H1 (cell line): ENCODE measurements at regions not wholly inside any gene's neighbourhood (a gene's known extent, or its start where the extent isn't known, plus 50 kb on each side); places are given as distances from the start of the nearest gene placed in this dataset.

Source experiments
- CTCF ChIA-PET: fragments of 300-600 bp; sonication (Branson Sonifier 250); formaldehyde crosslinking; loops from one replicate; lab custom pipeline; 2021; ENCODE audit not compliant: partially characterized antibody; lab: Charles Lee
- POLR2A ChIA-PET: fragments of 300-600 bp; sonication (Branson Sonifier 250); formaldehyde crosslinking; loops from one replicate; lab custom pipeline; 2021; ENCODE audit warnings: inconsistent platforms; ENCODE audit not compliant: partially characterized antibody; lab: Charles Lee
- DNase-seq, 2 experiments: peaks; one replicate each; pipeline versions ENCODE4 v3.0.0 to v3.0.0-alpha.2; 2010 to 2022; ENCODE audit warnings: low spot score in 2 of 2, low read depth in 1 of 2, mixed read lengths in 1 of 2
- FAIRE-seq: peaks from 2 replicates; lab custom pipeline; 2011; peaks lifted over from hg19 to GRCh38; lab: Jason Lieb, UNC
- H2AFZ ChIP-seq: 2 replicates; pipeline ENCODE4 v1.8.1; 2012; ENCODE audit warnings: low read length, inconsistent platforms
- H2AK5ac ChIP-seq: 2 replicates; pipeline ENCODE4 v1.6.1; 2013; ENCODE audit warnings: low read depth, low read length
- H2BK120ac ChIP-seq: replicated peaks from 2 replicates; pipeline ENCODE3; 2013; ENCODE audit warnings: low read depth, low read length, inconsistent platforms
- H2BK12ac ChIP-seq: 2 replicates; pipeline ENCODE4 v1.6.1; 2013; ENCODE audit warnings: low read depth, low read length
- H2BK15ac ChIP-seq: 2 replicates; pipeline ENCODE4 v1.6.1; 2013; ENCODE audit warnings: low read length
- H2BK20ac ChIP-seq: 2 replicates; pipeline ENCODE4 v1.6.1; 2013; ENCODE audit warnings: low read length
- H2BK5ac ChIP-seq: 2 replicates; pipeline ENCODE4 v1.6.1; 2013; ENCODE audit warnings: low read depth, low read length
- H3K14ac ChIP-seq: 2 replicates; pipeline ENCODE4 v1.6.1; 2013; ENCODE audit warnings: inconsistent platforms; ENCODE audit not compliant: insufficient read length
- H3K18ac ChIP-seq: 2 replicates; pipeline ENCODE4 v1.6.1; 2013; ENCODE audit warnings: low read length; ENCODE audit errors: extremely low read depth
- H3K23ac ChIP-seq: 2 replicates; pipeline ENCODE4 v1.6.1; 2013; ENCODE audit warnings: inconsistent platforms; ENCODE audit not compliant: insufficient read length
- H3K23me2 ChIP-seq: 2 replicates; pipeline ENCODE4 v1.6.1; 2013; ENCODE audit warnings: low read depth, low read length
- H3K27ac ChIP-seq: 2 replicates; pipeline ENCODE4 v1.6.1; 2011; ENCODE audit warnings: low read depth, low read length, inconsistent platforms
- H3K27me3 ChIP-seq, 4 experiments: replicated peaks in 1 of 4; 1 replicate in 1 of 4; 2 replicates in 3 of 4; pipeline versions ENCODE4 v1.6.1 to v1.8.1; 2011 to 2013; ENCODE audit warnings: low read length in 3 of 4, mild to moderate bottlenecking in 3 of 4, inconsistent platforms in 2 of 4, mixed read lengths in 2 of 4, moderate library complexity in 1 of 4; ENCODE audit not compliant: control insufficient read depth in 3 of 4, insufficient read depth in 3 of 4; ENCODE audit errors: extremely low read depth in 1 of 4
- H3K36me3 ChIP-seq, 4 experiments: 2 replicates each; pipeline versions ENCODE4 v1.6.1 to v1.8.1; 2011 to 2013; ENCODE audit warnings: mild to moderate bottlenecking in 4 of 4, low read length in 3 of 4, moderate library complexity in 2 of 4, control low read depth in 1 of 4, inconsistent platforms in 1 of 4; ENCODE audit not compliant: insufficient read depth in 4 of 4, control insufficient read depth in 2 of 4
- H3K4ac ChIP-seq: replicated peaks from 2 replicates; pipeline ENCODE3; 2013; ENCODE audit warnings: low read length, low read depth, mixed read lengths, inconsistent platforms; ENCODE audit not compliant: insufficient read length
- H3K4me1 ChIP-seq, 4 experiments: replicated peaks in 1 of 4; 1 replicate in 1 of 4; 2 replicates in 3 of 4; pipeline versions ENCODE4 v1.6.1 to v1.8.1; 2011 to 2013; ENCODE audit warnings: low read length in 3 of 4, inconsistent platforms in 2 of 4, mixed read lengths in 1 of 4; ENCODE audit not compliant: insufficient read depth in 4 of 4, control insufficient read depth in 3 of 4
- H3K4me2 ChIP-seq, 2 experiments: 2 replicates each; pipeline versions ENCODE4 v1.6.1 to v1.8.1; 2011 to 2013; ENCODE audit warnings: low read depth in 2 of 2, low read length in 2 of 2, control low read depth in 1 of 2, inconsistent platforms in 1 of 2, mild to moderate bottlenecking in 1 of 2; ENCODE audit not compliant: insufficient read depth in 1 of 2
- H3K4me3 ChIP-seq, 4 experiments: fragments of 200-600, 300-600 bp in 1 of 4; sonication (generic), shearing (Covaris generic), sonication (Bioruptor Twin) in 1 of 4; 2 replicates each; pipeline versions ENCODE4 v1.5.1 to v1.8.1; 2011 to 2016; ENCODE audit warnings: low read length in 4 of 4, low read depth in 3 of 4, control low read depth in 2 of 4, inconsistent platforms in 2 of 4, mild to moderate bottlenecking in 2 of 4, mixed read lengths in 1 of 4, moderate library complexity in 1 of 4; ENCODE audit not compliant: insufficient read depth in 2 of 4; ENCODE audit errors: extremely low read depth in 1 of 4
- H3K56ac ChIP-seq: replicated peaks from 2 replicates; pipeline ENCODE3; 2013; ENCODE audit warnings: low read depth, mild to moderate bottlenecking, mixed read lengths, low read length, inconsistent platforms; ENCODE audit not compliant: insufficient read length
- H3K79me1 ChIP-seq: 2 replicates; pipeline ENCODE4 v1.6.1; 2013; ENCODE audit warnings: low read depth, low read length, control low read depth
- H3K79me2 ChIP-seq, 2 experiments: 2 replicates each; pipeline versions ENCODE4 v1.6.1 to v1.8.1; 2012 to 2013; ENCODE audit warnings: low read length in 2 of 2, mild to moderate bottlenecking in 2 of 2, inconsistent platforms in 1 of 2; ENCODE audit not compliant: insufficient read depth in 2 of 2, control insufficient read depth in 1 of 2
- H3K9ac ChIP-seq, 4 experiments: replicated peaks in 1 of 4; 1 replicate in 1 of 4; 2 replicates in 3 of 4; pipeline versions ENCODE4 v1.6.1 to v1.8.1; 2011 to 2013; ENCODE audit warnings: low read depth in 3 of 4, low read length in 3 of 4, control low read depth in 2 of 4, mild to moderate bottlenecking in 2 of 4, moderate library complexity in 2 of 4, inconsistent platforms in 1 of 4; ENCODE audit errors: extremely low read depth in 1 of 4
- H3K9me3 ChIP-seq, 2 experiments: 2 replicates each; pipeline versions ENCODE4 v1.6.1 to v1.8.1; 2012 to 2013; ENCODE audit warnings: mild to moderate bottlenecking in 2 of 2, moderate library complexity in 2 of 2, control low read depth in 1 of 2, inconsistent platforms in 1 of 2, low read depth in 1 of 2, low read length in 1 of 2, mixed read lengths in 1 of 2; ENCODE audit not compliant: insufficient read depth in 2 of 2
- H4K20me1 ChIP-seq, 2 experiments: replicated peaks in 1 of 2; 2 replicates each; pipeline versions ENCODE3 to v1.8.1; 2011 to 2013; ENCODE audit warnings: inconsistent platforms in 2 of 2, low read length in 2 of 2, mild to moderate bottlenecking in 1 of 2; ENCODE audit not compliant: insufficient read depth in 2 of 2, control insufficient read depth in 1 of 2
- H4K5ac ChIP-seq: 2 replicates; pipeline ENCODE4 v1.6.1; 2013; ENCODE audit warnings: low read length, low read depth, mixed read lengths, inconsistent platforms; ENCODE audit not compliant: insufficient read length
- H4K8ac ChIP-seq: 2 replicates; pipeline ENCODE4 v1.8.0; 2013; ENCODE audit warnings: mild to moderate bottlenecking, moderate library complexity, low read length, inconsistent platforms; ENCODE audit not compliant: insufficient read depth; ENCODE audit errors: extremely low read depth
- H4K91ac ChIP-seq: replicated peaks from 2 replicates; pipeline ENCODE3; 2013; ENCODE audit warnings: low read length, mixed read lengths, inconsistent platforms; ENCODE audit not compliant: insufficient read length
- BRCA1 ChIP-seq: IDR thresholded peaks from 2 replicates; pipeline ENCODE4 v1.6.1; 2012; ENCODE audit warnings: low read depth, low read length, improper control_type of control experiment
- CHD1 ChIP-seq: IDR thresholded peaks from 2 replicates; pipeline ENCODE4 v1.6.1; 2012; ENCODE audit warnings: low read depth, low read length, improper control_type of control experiment
- CHD2 ChIP-seq: IDR thresholded peaks from 2 replicates; pipeline ENCODE4 v1.6.1; 2012; ENCODE audit warnings: low read length, improper control_type of control experiment
- EP300 ChIP-seq, 2 experiments: IDR thresholded peaks; 1 replicate in 1 of 2; 2 replicates in 1 of 2; pipeline ENCODE4 v1.6.1; 2011 to 2012; ENCODE audit warnings: low read depth in 2 of 2, low read length in 2 of 2, mild to moderate bottlenecking in 2 of 2, borderline replicate concordance in 1 of 2, inconsistent platforms in 1 of 2, moderate library complexity in 1 of 2
- GABPA ChIP-seq: IDR thresholded peaks from 2 replicates; pipeline ENCODE4 v1.6.1; 2011; ENCODE audit warnings: mild to moderate bottlenecking, low read length, moderate library complexity, borderline replicate concordance; ENCODE audit not compliant: insufficient read depth
- HDAC2 ChIP-seq, 2 experiments: fragments of 300-600 bp in 1 of 2; sonication (generic) in 1 of 2; IDR thresholded peaks; 2 replicates each; pipeline ENCODE4 v1.6.1; 2011 to 2012; ENCODE audit warnings: low read depth in 2 of 2, low read length in 2 of 2, mild to moderate bottlenecking in 2 of 2, moderate library complexity in 2 of 2, borderline replicate concordance in 1 of 2, inconsistent platforms in 1 of 2
- POLR2A ChIP-seq, 2 experiments: IDR thresholded peaks; 1 replicate in 1 of 2; 2 replicates in 1 of 2; pipeline ENCODE4 v1.6.1; 2011; ENCODE audit warnings: low read depth in 2 of 2, low read length in 2 of 2, mild to moderate bottlenecking in 2 of 2; ENCODE audit errors: control extremely low read depth in 1 of 2
- POLR2AphosphoS5 ChIP-seq: IDR thresholded peaks from 2 replicates; pipeline ENCODE4 v1.6.1; 2011; ENCODE audit warnings: low read depth, low read length
- SAP30 ChIP-seq: fragments of 300-600 bp; sonication (generic); IDR thresholded peaks from 2 replicates; pipeline ENCODE4 v1.7.1; 2012; ENCODE audit warnings: low read length, moderate library complexity, mild to moderate bottlenecking, inconsistent platforms; ENCODE audit not compliant: insufficient read depth, insufficient replicate concordance
- SP4 ChIP-seq: IDR thresholded peaks from 2 replicates; pipeline ENCODE4 v1.6.1; 2012; ENCODE audit warnings: low read length, inconsistent platforms
- SRF ChIP-seq: IDR thresholded peaks from 2 replicates; pipeline ENCODE4 v1.6.1; 2011; ENCODE audit warnings: mild to moderate bottlenecking, low read depth, low read length, moderate library complexity
- SUZ12 ChIP-seq: fragments of 200-600 bp; sonication (generic); IDR thresholded peaks from 2 replicates; pipeline ENCODE4 v1.6.1; 2012; ENCODE audit warnings: mild to moderate bottlenecking, inconsistent platforms, low read length, moderate library complexity, mixed read lengths
- TAF1 ChIP-seq: IDR thresholded peaks from 2 replicates; pipeline ENCODE4 v1.6.1; 2011; ENCODE audit warnings: mild to moderate bottlenecking, low read depth, low read length
- TEAD4 ChIP-seq: IDR thresholded peaks from 2 replicates; pipeline ENCODE4 v1.6.1; 2012; ENCODE audit warnings: low read depth, low read length, inconsistent platforms, mixed read lengths
- WGBS, 2 experiments: shearing (Covaris generic) in 1 of 2; methylation state at CpG; one replicate each; pipeline versions ENCODE4 v1.1.6 to v1.1.7; 2013 to 2015; ENCODE audit warnings: low lambda C conversion rate in 2 of 2, mixed read lengths in 2 of 2, inconsistent platforms in 1 of 2, low coverage in 1 of 2, missing lambda C conversion rate in 1 of 2; ENCODE audit not compliant: insufficient replicate concordance in 2 of 2, insufficient coverage in 1 of 2, insufficient read length in 1 of 2; ENCODE audit errors: extremely low coverage in 1 of 2, missing lambda C conversion rate in 1 of 2; 5-methylcytosine and 5-hydroxymethylcytosine counted together
- TF ChIP-seq, protein P1 (sequence below): IDR thresholded peaks from 2 replicates; pipeline ENCODE4 v1.6.1; 2011; ENCODE audit warnings: low read depth, mild to moderate bottlenecking, low read length; ENCODE audit not compliant: insufficient read depth

DNA sequence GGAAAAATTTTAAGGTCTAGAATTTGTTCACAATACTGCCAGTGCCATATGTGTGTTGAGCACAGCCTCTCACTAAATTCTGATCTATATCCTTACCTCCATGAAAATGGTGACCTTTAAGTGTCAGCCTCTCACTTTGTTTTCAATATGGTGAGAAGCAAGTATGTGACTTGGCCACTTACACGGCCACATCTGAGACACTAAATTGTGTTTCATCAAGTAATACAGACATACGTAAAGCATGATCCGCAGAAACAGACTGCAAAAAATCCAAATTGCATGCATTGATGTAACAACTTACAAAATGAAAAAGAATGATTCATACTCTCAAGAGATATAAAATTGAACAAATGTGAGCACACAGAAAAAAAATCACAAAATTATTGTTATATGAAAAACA is 55.2 kb upstream of the UGP2 start:
- 95% methylated on average over 3 of the region's 3 CpGs; no CpG with 5 or more reads in 1 of the 2 experiments for WGBS, 2 experiments
- no peak for TF ChIP-seq POLR2AphosphoS5
- no peak for TF ChIP-seq EP300 (IDR thresholded peaks at IDR 0.05; ENCODE audit: borderline replicate concordance in 1 of 2, low read depth in 2 of 2, low read length in 2 of 2)
- TF ChIP-seq SP4 = no peak
- TF ChIP-seq GABPA = no peak
- TF ChIP-seq CHD1 = no peak
- TF ChIP-seq, protein P1, sequence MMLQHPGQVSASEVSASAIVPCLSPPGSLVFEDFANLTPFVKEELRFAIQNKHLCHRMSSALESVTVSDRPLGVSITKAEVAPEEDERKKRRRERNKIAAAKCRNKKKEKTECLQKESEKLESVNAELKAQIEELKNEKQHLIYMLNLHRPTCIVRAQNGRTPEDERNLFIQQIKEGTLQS = no peak
- TF ChIP-seq BRCA1 = no peak
- TF ChIP-seq SRF = no peak
- no peak for TF ChIP-seq HDAC2 (IDR thresholded peaks at IDR 0.05; ENCODE audit: borderline replicate concordance in 1 of 2, low read depth in 2 of 2, low read length in 2 of 2)
- TF ChIP-seq POLR2A (IDR thresholded peaks at IDR 0.05; ENCODE audit: control extremely low read depth in 1 of 2, low read depth in 2 of 2, low read length in 2 of 2) = no peak
- no peak for TF ChIP-seq TAF1
- TF ChIP-seq SAP30 = no peak
- no peak for TF ChIP-seq SUZ12
- no peak for TF ChIP-seq TEAD4
- TF ChIP-seq CHD2 = no peak

More for the DNA sequence above, 55.2 kb upstream of the UGP2 start:
- FAIRE-seq = no peak
- ChIA-PET POLR2A (interaction anchor here (1.6 kb wide), 1 partner anchor 55 kb away, joined by 6 read pairs; the partner anchor contains the start of gene UGP2), CTCF (no interaction called here)
- no peak overlapping the region for H4K8ac ChIP-seq
- H3K14ac ChIP-seq = no peak overlapping the region
- H3K9ac ChIP-seq = no peak overlapping the region
- H4K91ac ChIP-seq = no peak overlapping the region
- H3K4ac ChIP-seq = no peak overlapping the region
- no peak overlapping the region for H3K23ac ChIP-seq
- no peak overlapping the region for H2BK120ac ChIP-seq
- H2BK12ac ChIP-seq = no peak overlapping the region
- H3K27ac ChIP-seq = no peak overlapping the region
- no peak overlapping the region for H2AFZ ChIP-seq
- no peaks in the 10 kb centered on the region for H3K79me2 ChIP-seq
- no peak overlapping the region for H3K18ac ChIP-seq
- no peaks in the 10 kb centered on the region for H3K27me3 ChIP-seq
- no peak overlapping the region for H2BK15ac ChIP-seq
- no peaks in the 10 kb centered on the region for H3K36me3 ChIP-seq
- no peak overlapping the region for H3K4me2 ChIP-seq
- H4K20me1 ChIP-seq = no peaks in the 10 kb centered on the region
- no peak overlapping the region for H3K4me3 ChIP-seq
- H3K23me2 ChIP-seq = no peaks in the 10 kb centered on the region
- no peaks in the 10 kb centered on the region for H3K79me1 ChIP-seq
- H3K9me3 ChIP-seq = no peaks in the 10 kb centered on the region
- no peak overlapping the region for H2BK5ac ChIP-seq
- H4K5ac ChIP-seq = no peak overlapping the region
- peaks cover 0 to 13% (median 8%) of the 10 kb centered on the region in 4 experiments; a peak in 4 of 7 replicates for H3K4me1 ChIP-seq
- H2BK20ac ChIP-seq = no peak overlapping the region
- DNase-seq = no peak
- H3K56ac ChIP-seq = no peak overlapping the region
- H2AK5ac ChIP-seq = no peak overlapping the region
